ENCODE measurements at regions not wholly inside any gene's neighbourhood (a gene's known extent, or its start where the extent isn't known, plus 50 kb on each side); places are given as distances from the start of the nearest gene placed in this dataset.

DNA sequence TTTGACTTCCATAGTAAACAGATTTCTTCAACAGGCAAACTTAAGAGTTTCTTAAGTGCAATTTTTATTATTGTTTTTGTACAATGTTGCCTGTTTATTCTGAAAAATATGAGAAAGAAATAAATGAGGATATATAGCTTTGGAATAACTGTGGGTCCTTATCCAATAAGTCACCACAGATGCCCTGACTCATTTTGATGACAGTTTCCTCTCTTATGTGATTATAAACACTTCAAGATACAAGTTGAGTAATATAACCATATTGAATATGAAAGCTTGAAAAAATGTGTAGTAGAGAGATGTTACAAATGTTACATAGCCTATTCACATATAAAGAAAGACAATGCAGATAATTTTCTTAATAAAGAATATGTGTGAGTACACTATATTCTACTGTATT is 931.6 kb downstream of the RAPGEF2 start:
- TF ChIP-seq SUZ12 (IDR thresholded peaks at IDR 0.05; ENCODE audit: low read depth, low read length) (no peak), FOXA1 (IDR thresholded peaks at IDR 0.05) (no peak), FOXA1 (CRISPR knock-in tag; IDR thresholded peaks at IDR 0.05) (no peak), MYC (CRISPR knock-in tag; IDR thresholded peaks at IDR 0.05; ENCODE audit: borderline replicate concordance) (no peak), ZNF644 (CRISPR knock-in tag; IDR thresholded peaks at IDR 0.05; ENCODE audit: low read depth) (no peak), MAFK (conservative IDR thresholded peaks at IDR 0.05 in 1 of 2, IDR thresholded peaks at IDR 0.05 in 1 of 2; ENCODE audit: low read length in 2 of 2) (no peak), NFE2 (CRISPR knock-in tag; IDR thresholded peaks at IDR 0.05) (no peak), ZKSCAN8 (CRISPR knock-in tag; IDR thresholded peaks at IDR 0.05; ENCODE audit: borderline replicate concordance) (no peak), YEATS2 (CRISPR knock-in tag; IDR thresholded peaks at IDR 0.05; ENCODE audit: borderline replicate concordance) (no peak), KDM4B (CRISPR knock-in tag; IDR thresholded peaks at IDR 0.05) (no peak), ZNF609 (CRISPR knock-in tag; IDR thresholded peaks at IDR 0.05; ENCODE audit: borderline replicate concordance) (no peak)
